ENCODE measurements at regions not wholly inside any gene's neighbourhood (a gene's known extent, or its start where the extent isn't known, plus 50 kb on each side); places are given as distances from the start of the nearest gene placed in this dataset.
A peak's percentile ranks its signal among the peaks of the same experiment; 100 is the strongest.
"Not testable (repeated sequence)": the region's sequence is repeated elsewhere in the genome, so short reads cannot be mapped to it uniquely, and the experiment has no call there.

DNA sequence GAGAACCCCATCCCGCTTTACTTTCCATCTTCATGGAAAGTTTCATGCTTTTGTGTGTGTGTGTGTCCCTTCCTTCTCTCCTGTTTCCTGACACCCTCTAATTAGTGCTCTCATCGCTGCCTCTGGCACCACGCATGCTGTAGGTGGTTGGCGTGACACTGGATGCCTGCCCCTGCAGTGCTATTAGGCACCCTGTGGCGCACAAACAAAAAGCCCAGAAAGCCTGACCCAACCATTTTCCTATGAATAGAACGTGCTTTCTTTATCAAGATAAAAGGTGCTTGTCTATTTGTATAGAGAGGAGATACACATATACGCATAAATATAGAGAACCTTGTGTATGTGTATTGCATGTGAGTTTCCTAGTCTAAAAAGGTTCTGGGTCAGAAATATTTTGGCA lies 120.8 kb upstream of the CDCA7L start:
- peak; percentile 34 for DNase-seq

DNA sequence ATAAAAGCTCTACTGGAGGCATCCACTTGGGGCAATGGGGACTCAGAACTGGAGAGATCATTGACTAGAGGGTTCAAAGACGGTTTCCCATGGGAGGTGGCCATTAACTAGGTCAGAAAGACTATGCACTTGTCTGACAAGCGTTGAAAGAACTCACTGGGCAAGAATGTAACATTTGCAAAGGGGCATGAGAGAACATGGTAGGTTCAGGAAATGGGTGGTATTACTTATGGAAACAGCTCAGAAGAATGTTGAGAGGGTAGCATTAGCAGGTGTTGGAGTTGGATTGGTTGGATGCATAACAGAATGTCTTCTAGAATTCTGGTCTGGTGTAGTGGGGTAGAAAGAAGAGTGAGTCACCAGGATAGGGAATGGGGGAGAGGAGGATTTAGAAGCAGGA lies 119.1 kb upstream of the CDCA7L start:
- DNase-seq: no peak

DNA sequence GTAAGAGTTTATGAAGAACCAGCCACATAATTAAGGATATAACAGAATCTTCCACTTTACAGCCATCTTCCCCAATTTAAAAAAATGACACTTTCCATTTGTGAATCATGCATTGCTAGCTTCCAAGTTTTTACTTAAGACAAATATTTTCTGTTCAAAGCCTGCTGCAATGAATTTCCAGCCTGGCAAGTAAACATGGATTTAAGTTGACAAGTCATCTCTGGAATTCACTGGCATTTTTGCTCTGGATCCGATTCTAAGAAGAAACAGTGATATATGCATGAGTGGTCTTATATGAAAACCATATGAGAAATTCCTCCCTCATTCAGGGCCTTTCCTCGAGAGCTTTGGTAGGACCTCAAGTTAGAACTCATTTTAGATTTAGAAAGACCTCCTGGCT lies 116.1 kb upstream of the CDCA7L start:
- no peak for DNase-seq

DNA sequence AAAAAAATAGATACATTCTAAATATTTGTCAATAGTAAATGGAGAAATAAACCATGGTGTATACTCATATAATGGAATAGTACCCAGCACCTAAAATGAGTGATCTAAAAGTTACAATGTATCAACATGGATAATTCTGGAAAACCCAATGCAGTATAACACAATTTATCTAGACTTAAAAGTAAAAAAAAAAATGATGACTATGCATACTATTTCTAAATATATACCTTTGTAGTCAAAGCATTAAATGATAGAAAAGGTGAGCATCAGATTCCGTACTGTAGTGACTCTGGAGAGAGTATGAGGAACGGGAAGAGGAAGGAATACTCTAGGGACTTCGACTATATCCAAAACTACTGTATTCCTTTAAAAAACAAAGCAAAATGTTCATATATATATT lies 115.2 kb upstream of the CDCA7L start:
- DNase-seq: no peak

DNA sequence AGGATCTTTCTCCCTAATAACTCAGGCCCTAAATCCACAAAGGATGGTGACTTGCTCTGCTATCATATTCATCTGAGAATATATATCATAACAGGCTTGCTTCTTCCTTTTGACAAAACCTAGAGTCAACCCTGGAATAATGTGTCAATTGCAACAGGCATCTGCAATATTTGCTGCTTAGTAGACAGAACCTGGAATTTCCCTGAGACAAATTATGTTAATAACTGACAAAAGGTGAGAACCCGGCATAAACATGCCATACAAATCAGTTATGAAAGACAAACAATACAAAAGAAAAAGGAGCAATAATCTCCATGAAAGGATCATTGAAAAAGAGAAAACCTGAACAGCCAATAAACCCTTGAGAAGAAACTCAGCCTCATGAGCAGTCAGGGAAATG lies 114.5 kb upstream of the CDCA7L start:
- no peak for DNase-seq

DNA sequence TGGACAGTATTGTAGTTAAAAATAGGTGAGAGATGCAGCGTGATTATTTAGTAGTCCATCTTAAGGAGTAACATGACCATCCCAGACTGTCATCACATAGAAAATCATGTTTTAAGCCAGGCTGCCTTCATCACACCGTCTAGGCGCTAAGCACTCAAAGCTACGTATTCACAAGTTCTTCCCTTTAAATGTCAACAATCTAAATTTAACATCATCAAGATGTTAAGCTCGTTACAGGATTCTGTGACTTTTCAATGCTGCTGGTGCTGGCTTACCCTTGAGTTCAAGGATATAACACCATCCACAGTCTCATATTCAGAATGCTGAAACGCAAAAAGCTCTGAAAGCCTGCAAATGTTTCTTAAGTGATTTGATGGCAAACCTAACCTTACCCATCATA lies 109.5 kb upstream of the CDCA7L start:
- no peak for DNase-seq

DNA sequence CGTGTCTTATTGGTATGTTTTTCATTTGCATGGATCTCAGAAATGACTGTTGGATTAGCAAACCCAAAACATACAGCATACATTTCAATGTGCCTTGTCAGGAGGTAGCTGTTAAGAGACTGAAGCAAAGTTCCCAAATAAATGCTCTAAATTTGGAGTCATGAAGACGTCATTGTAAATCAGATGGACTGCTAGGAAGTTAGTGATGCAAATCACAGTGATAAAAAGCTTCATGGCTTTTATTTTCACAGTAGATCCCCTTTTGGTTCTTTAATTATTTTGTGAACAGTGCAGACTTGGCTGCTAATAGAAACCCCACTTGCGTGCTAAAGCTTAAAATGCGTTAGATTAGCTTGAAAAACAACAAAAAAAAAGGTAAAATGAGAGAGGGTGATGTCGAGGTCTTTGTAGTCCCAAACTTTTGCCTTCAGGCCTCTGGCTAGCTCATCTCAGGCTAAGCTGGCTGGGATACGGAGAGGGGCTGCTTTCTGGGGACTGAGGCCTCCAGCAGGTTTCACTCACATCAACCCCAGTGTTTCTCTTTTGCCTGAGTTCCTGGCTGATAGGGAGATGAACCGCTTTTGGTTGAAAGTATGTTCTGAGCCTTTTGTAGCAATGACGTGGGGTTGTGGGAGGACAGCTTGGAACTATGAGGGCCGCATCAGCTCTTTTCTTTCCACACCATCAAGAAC lies 107.1 kb upstream of the CDCA7L start:
- DNase-seq: no peak

DNA sequence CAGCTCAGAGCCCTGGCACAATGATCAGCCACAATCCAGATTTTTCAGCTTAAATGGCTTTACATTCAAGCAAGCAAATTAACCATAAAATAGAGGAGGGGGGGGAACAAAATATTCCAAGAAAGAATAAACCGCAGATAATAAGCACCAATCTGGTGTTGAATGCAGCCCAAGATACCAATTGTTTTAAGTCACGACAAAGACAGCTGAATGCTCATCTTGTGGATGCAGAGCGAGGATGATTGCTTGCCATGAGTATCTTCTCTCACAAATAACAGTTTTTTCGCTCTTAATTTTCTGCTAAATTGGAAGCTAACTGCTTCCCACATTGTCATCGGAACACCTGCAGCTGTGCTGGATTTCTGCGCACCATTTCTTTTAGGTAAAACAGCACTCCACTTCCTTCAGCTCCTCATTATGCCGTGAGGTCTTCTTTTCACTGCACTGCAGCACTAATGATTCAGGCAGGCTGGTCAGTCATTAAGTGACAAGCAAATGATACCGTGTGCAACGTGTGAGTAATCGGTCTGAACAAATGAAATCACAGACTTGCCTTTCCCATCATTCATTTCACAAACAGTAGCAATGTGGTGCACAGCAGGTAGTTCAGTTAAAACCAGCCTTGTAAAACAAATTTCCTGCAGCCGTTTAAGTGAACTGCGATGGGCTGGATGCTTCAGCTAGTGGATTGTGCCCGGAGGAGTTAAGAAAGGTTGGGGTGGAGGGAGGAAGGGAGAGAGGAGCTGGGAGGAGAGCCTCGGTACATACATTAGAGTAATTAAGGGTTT lies 106.4 kb upstream of the CDCA7L start:
- no peak for DNase-seq

DNA sequence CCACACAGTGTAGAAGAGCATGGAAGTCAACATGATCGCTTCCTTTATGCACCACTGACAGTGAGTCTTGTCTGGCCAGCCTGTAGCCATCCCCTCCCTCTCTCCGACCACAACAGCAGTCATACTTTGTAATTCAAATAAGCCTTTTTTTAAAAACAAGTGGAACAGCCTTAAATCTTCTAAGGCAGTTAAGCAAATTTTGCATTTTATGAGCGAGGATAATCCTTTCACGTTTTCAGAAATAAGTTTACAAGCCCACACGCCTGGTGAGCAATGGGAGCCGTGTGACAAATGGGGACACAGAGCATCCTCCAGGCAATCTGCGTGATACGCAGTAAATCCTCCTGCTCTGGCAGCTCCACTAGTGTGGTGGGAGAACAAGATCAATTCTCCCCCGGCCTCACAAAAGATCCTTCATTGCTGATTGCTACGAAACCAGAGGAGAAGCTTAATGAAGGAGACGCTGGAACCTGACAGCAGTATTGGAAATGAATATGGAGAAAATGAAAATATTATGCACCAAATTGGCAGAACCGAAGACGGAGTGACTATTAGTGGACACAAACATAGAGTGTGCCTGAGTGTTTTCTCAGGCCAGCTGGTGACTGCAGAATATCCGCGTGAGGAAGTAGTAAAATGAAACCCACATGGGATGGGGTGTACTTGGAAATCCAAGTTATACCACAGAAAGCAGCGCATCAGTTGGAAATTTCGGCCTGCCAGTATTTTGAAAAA lies 104.2 kb upstream of the CDCA7L start:
- DNase-seq: no peak

DNA sequence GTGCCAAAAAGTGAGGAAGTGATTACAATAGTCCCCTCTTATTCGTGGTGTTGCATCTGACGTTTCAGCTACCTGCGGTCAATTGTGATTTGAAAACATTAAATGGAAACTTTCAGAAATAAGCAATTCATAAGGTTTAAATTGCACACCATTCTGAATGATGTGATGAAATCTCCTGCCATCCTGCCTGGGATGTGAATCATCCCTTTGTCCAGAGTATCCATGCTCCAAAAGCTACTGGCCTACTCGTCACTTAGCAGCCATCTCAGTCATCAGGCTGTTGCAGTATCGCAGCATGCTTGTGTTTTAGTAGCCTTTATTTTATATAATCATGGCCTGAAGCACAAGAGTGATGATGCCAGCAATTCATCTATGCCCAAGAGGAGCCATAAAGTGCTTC lies 97.7 kb upstream of the CDCA7L start:
- no peak for DNase-seq

DNA sequence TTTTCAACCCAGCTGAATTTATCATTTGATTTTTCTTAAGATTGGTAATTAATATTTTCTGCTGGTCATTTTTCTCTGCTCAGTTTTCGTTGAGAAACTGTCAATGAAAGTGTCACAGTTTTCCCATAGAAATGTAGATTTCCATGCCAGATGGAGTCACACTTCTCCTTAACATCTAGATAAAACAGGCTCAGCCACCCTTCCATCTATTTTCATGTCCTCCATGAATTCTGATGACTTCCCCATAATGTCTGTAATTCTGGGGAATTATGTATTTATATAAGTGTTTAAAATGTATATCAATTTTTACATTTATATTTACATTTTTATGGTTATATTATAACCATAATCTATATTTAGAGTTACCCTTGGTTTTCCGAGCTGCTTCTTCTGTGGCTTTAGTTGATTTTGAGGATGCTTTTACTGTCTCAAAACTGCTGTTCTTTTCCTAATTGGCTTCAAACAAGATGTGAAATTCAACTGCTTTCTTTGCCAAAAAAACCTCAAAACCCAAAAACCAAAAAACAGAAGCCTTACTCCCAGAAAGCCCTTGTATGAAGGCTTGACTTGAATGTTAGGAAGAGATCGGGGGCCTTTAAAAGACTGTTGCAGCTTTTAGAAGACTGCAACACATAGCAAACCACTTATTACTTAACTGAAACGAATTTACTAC lies 95.4 kb upstream of the CDCA7L start:
- no peak for DNase-seq

DNA sequence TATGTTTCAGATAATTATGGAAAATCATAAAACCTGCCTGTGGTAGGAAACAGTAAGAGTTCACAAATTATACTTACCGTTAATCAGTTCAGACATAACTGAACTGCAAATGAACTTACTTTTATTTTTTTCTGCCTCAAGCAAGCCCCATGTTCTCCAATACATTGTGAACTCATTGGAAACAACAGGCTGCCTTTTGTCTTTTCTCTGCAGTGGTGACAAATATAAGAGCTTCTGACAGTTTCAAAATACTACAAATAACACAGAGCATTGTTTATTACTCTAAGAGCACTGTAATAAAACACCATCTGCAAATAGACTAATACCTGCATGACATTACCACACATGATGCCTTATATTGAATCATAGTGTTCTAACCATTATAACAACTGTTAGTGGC lies 94.0 kb upstream of the CDCA7L start:
- DNase-seq: no peak

DNA sequence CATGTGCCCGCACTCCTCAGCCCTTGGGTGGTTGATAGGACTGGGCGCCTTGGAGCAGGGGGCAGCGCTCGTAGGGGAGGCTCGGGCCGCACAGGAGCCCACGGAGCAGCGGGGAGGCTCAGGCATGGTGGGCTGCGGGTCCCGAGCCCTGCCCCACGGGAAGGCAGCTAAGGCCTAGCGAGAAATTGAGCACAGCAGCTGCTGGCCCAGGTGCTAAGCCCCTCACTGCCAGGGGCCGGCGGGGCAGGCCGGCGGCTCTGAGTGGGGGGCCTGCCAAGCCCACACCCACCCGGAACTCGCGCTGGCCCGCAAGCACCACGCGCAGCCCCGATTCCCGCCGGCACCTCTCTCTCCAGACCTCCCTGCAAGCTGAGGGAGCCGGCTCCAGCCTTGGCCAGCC lies 86.7 kb upstream of the CDCA7L start:
- DNase-seq: not testable (repeated sequence)

DNA sequence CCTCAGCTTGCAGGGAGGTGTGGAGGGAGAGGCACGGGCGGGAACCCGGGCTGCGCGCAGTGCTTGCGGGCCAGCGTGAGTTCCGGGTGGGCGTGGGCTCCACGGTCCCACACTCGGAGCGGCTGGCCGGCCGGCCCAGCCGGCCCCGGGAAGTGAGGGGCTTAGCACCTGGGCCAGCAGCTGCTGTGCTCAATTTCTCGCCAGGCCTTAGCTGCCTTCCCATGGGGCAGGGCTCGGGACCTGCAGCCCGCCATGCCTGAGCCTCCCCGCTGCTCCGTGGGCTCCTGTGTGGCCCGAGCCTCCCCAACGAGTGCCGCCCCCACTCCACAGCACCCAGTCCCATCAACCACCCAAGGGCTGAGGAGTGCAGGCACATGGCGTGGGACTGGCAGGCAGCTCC lies 83.0 kb upstream of the CDCA7L start:
- not testable (repeated sequence) for DNase-seq

DNA sequence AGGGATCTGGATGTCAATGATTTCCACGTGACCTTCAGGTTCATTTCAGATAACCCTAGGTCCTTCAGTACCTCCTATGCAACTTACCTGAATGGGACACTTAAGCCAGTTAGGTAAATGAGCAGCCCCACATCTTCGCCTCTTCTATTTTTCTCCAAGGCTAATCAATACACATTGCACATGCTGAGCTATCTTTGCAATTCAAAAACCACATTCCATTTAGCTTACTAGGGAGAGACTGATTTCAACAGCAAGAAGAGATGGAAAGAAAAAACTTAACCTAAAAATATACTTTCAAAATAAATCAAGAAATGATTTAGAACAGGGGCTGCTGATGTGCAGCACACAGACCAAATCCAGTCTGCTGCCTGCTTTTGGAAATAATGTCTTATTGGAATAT lies 81.8 kb upstream of the CDCA7L start:
- DNase-seq: no peak

DNA sequence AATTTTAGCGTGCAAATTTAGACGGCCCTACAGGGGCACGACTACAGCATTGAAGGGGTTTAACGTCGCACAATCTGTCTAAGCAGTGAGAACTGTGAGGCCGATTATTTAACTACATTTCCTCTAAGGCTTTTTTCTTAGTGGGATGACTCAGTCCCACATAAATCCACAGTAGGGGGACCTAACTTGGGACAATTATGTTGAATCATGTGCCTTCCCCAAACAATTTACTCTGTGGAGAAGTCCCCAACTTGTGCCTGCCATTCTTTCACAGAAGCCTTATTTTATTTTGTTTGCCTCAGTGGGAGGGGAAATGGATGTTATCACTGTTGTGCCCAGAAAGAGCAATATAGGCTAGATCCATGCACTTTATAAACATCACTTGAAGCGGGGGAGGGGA lies 80.3 kb upstream of the CDCA7L start:
- DNase-seq: no peak

DNA sequence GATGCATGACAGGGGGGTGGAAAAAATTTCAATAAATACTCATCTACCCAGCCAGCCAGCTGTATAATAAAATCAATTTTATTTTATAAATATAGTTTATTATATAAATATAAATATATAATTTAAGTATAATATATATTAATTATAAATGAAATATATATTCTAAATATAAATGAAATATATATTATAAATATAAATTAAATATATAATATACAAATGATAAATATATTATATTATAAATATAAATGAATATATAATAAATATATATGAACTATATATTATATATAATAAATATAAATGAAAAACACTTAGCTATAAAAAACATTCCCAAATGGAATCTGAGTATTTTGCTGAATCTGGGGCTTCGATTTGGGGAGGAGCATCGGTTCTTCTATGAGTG lies 79.4 kb upstream of the CDCA7L start:
- no peak for DNase-seq

DNA sequence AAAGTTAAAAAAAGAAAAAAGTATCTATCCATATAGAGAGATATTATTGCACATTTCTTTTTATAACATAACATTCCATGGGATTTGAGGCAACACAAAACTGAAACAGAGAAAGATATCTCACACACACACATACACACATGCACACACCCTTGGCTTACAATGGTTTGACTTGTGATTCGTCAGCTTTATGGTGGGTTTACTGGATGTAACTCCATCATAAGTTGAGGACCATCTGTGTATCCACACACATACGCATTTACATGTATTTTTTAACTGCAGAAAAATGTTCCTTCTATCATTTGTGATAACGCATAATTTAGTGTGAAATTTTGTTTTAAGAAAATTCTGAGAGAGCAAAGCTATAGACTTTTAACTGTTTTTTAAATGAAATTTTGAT lies 74.2 kb upstream of the CDCA7L start:
- no peak for DNase-seq

DNA sequence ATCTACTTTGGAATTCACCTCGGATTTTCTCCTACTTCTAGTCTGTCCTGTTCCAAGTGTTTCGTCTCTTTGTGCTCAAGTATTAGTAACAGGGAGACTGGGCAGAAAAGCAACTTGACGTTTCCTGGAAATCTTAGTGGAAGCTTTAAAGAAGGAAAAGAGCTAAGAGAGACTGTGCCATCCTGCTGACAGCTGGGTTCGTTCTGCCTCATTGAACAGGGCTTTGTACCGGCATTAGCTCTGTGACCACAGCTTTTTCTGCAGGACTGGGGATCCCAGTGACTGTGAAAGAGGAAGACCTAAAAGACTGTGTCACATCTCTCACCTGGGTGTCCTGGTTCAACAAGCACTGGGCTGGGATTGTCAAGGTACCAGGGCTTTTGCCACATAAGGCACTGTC lies 70.8 kb upstream of the CDCA7L start:
- peak; percentile 15 for DNase-seq

DNA sequence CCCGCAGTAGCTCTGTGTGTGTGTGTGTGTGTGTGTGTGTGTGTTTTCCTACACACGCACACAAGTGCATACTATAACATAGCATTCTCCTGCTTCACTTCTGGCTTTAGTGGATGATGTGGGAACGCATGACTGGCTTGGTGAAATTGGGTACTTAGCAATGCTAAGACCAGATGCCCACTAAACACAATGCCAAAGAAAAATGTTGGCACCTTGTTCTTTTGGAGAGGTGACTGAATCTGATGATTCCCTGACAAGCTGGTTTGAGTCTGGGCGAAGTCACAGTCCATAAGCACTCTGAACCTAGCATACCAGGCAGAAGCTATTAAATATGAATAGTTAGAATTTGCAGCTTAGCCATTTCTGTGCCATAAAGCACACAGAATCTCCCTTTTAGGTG lies 68.0 kb upstream of the CDCA7L start:
- no peak for DNase-seq

DNA sequence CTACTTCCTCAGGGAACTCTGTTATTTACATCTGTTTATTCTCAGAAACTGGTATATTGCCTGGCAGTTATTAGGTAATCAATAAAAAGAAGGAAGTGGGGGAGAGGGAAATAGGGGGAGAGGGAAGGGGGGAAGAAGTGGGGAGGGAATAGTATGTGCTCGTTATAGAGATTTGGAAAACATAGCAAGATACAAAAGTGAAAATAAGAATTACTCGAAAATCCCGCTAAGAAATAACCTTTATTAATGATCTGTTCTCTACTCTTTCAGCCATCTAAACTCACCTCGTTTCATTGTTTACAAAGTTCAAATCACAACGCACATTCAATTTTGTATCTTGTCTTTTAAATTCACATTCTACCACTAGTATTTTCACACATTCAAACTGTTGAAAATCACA lies 63.0 kb upstream of the CDCA7L start:
- DNase-seq: no peak

DNA sequence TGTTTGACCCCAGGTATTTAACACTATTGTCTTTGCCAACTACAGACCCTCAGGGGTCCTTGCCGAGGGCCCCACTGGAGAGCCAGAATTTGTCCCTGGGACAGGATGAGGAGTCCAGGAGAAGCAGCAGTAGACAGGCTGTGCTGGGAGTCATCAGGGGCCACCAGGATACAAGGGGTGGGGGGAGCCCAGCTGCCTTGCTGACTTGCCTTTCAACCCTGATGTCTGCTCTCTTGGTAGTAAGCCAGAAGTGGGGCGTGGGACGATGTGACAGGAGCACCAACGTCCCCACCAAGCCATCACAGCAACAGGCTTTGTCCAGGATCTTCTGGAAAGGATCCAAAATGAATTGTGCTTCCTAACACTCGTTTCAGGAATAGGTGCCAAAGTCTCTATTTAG lies 62.4 kb upstream of the CDCA7L start:
- no peak for DNase-seq

DNA sequence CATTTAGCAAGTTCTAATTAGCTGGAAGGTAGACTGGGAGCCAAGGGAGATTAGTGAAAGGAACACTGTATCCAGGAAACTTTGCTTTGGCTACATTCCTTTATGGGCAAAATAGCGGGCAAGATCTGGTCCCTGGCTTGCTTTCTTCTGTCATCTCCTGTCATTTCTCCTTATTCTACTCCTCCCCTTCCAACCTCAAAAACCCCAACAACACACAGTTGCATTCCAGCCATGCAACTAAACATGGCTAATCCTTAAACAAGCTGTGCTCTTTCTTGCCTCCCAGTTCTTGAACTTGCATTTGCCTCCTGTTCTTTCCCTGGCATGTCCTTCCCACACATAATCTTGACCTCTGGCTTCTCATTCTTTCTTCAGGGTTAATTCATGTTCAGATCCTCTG lies 59.5 kb upstream of the CDCA7L start:
- DNase-seq: no peak

DNA sequence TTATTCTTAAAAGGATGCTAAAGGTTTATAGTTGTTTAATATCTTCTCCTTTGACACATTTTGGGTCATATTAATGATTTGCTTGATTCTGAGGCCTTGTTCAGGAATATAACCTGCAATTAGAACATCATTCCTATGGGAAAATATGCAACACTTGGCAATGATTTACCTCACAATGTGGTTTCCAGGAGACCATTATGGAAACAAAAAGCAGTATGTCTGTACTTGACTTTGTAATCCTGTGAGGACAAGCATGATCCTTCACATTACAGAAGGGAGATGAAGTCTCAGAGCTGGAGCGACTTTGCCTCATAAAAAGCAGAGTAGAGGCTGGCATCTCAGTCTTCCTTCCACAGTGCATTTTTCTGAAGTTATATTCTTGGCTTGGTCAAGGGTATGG lies 57.0 kb upstream of the CDCA7L start:
- DNase-seq: no peak

Data from NCI-H1092 treated with DMSO at 0.1 percent for 48 hours (cell line).